H9 (cell line): ENCODE measurements at regions not wholly inside any gene's neighbourhood (a gene's known extent, or its start where the extent isn't known, plus 50 kb on each side); places are given as distances from the start of the nearest gene placed in this dataset.
"Not testable (repeated sequence)": the region's sequence is repeated elsewhere in the genome, so short reads cannot be mapped to it uniquely, and the experiment has no call there.

Experiments
- DNase-seq: peaks from one replicate; pipeline ENCODE4 v3.0.0-alpha.2; 2017
- H2AFZ ChIP-seq: one replicate; pipeline ENCODE4 v1.6.1; 2013; ENCODE audit warnings: mild to moderate bottlenecking, low read length, control low read depth, moderate library complexity
- H2AK5ac ChIP-seq: 2 replicates; pipeline ENCODE4 v1.6.1; 2013; ENCODE audit warnings: low read length, control low read depth, mixed read lengths; ENCODE audit not compliant: insufficient read length
- H2BK120ac ChIP-seq: one replicate; pipeline ENCODE4 v1.6.1; 2013; ENCODE audit warnings: low read depth, mild to moderate bottlenecking, low read length, control low read depth, inconsistent platforms; ENCODE audit not compliant: poor library complexity, severe bottlenecking
- H2BK12ac ChIP-seq: 2 replicates; pipeline ENCODE4 v1.6.1; 2013; ENCODE audit warnings: low read length, control low read depth, mixed read lengths, low read depth; ENCODE audit not compliant: insufficient read length
- H2BK15ac ChIP-seq: 2 replicates; pipeline ENCODE4 v1.6.1; 2013; ENCODE audit warnings: low read depth, low read length, control low read depth
- H2BK20ac ChIP-seq: one replicate; pipeline ENCODE4 v1.6.1; 2013; ENCODE audit warnings: low read depth, mild to moderate bottlenecking, low read length, control low read depth, inconsistent platforms; ENCODE audit not compliant: poor library complexity, severe bottlenecking
- H2BK5ac ChIP-seq: 2 replicates; pipeline ENCODE4 v1.6.1; 2013; ENCODE audit warnings: low read length, control low read depth, mixed read lengths; ENCODE audit not compliant: insufficient read length
- H3K14ac ChIP-seq: 2 replicates; pipeline ENCODE4 v1.6.1; 2013; ENCODE audit warnings: low read length, control low read depth; ENCODE audit not compliant: insufficient read depth
- H3K18ac ChIP-seq: 2 replicates; pipeline ENCODE4 v1.6.1; 2013; ENCODE audit warnings: low read depth, mild to moderate bottlenecking, mixed read lengths, low read length, control low read depth; ENCODE audit not compliant: insufficient read length
- H3K23ac ChIP-seq: 2 replicates; pipeline ENCODE4 v1.6.1; 2013; ENCODE audit warnings: low read length, control low read depth, mixed read lengths, low read depth; ENCODE audit not compliant: insufficient read length
- H3K23me2 ChIP-seq: 2 replicates; pipeline ENCODE4 v1.6.1; 2013; ENCODE audit warnings: low read depth, mild to moderate bottlenecking, mixed read lengths, low read length, control low read depth; ENCODE audit not compliant: insufficient read length, poor library complexity, severe bottlenecking
- H3K27ac ChIP-seq: 2 replicates; pipeline ENCODE4 v1.5.1; 2013; ENCODE audit warnings: low read length, control low read depth, mixed read lengths, low read depth; ENCODE audit not compliant: insufficient read length
- H3K27me3 ChIP-seq: 2 replicates; pipeline ENCODE4 v1.6.1; 2013; ENCODE audit warnings: low read length, control low read depth, inconsistent platforms; ENCODE audit not compliant: insufficient read depth
- H3K4ac ChIP-seq: 2 replicates; pipeline ENCODE4 v1.6.1; 2013; ENCODE audit warnings: low read depth, mild to moderate bottlenecking, control low read depth, inconsistent platforms, low read length, moderate library complexity
- H3K4me1 ChIP-seq: 2 replicates; pipeline ENCODE4 v1.6.1; 2013; ENCODE audit warnings: low read length, control low read depth, inconsistent platforms; ENCODE audit not compliant: insufficient read depth
- H3K4me2 ChIP-seq: 2 replicates; pipeline ENCODE4 v1.6.1; 2013; ENCODE audit warnings: low read length, control low read depth, mixed read lengths; ENCODE audit not compliant: insufficient read length, insufficient read depth
- H3K56ac ChIP-seq: 2 replicates; pipeline ENCODE4 v1.6.1; 2013; ENCODE audit warnings: low read depth, mild to moderate bottlenecking, mixed read lengths, low read length, control low read depth; ENCODE audit not compliant: insufficient read length
- H3K79me1 ChIP-seq: 2 replicates; pipeline ENCODE4 v1.6.1; 2013; ENCODE audit warnings: low read depth, mild to moderate bottlenecking, moderate library complexity, low read length, control low read depth, inconsistent platforms; ENCODE audit not compliant: insufficient read depth, poor library complexity, severe bottlenecking
- H3K79me2 ChIP-seq: 2 replicates; pipeline ENCODE4 v1.6.1; 2013; ENCODE audit warnings: low read length, control low read depth, inconsistent platforms; ENCODE audit not compliant: insufficient read depth
- H3K9ac ChIP-seq: 2 replicates; pipeline ENCODE4 v1.6.1; 2013; ENCODE audit warnings: low read length, control low read depth, mixed read lengths; ENCODE audit not compliant: insufficient read length; ENCODE audit errors: extremely low read depth
- H3K9me3 ChIP-seq: one replicate; pipeline ENCODE4 v1.6.1; 2013; ENCODE audit warnings: low read depth, low read length, inconsistent platforms; ENCODE audit not compliant: control insufficient read depth
- H3T11ph ChIP-seq: one replicate; pipeline ENCODE4 v1.6.1; 2013; ENCODE audit warnings: mild to moderate bottlenecking, low read length, control low read depth, inconsistent platforms
- H4K20me1 ChIP-seq: one replicate; pipeline ENCODE4 v1.6.1; 2013; ENCODE audit not compliant: control insufficient read depth, insufficient read length, insufficient read depth
- H4K5ac ChIP-seq: 2 replicates; pipeline ENCODE4 v1.6.1; 2013; ENCODE audit warnings: low read depth, mild to moderate bottlenecking, mixed read lengths, low read length, control low read depth; ENCODE audit not compliant: insufficient read length
- H4K8ac ChIP-seq: replicated peaks from 2 replicates; pipeline ENCODE4 v1.6.1; 2013; ENCODE audit warnings: low read length, control low read depth, mixed read lengths, low read depth; ENCODE audit not compliant: insufficient read length
- H4K91ac ChIP-seq: 2 replicates; pipeline ENCODE4 v1.6.1; 2013; ENCODE audit warnings: low read depth, mild to moderate bottlenecking, moderate library complexity, mixed read lengths, low read length, control low read depth; ENCODE audit not compliant: insufficient read length
- H3K27ac Mint-ChIP-seq, 3 experiments: 2 replicates in 2 of 3; 3 replicates in 1 of 3; pipeline ENCODE4 v1.8.0; 2020 to 2021; ENCODE audit warnings: mixed read lengths in 3 of 3, mild to moderate bottlenecking in 1 of 3, moderate library complexity in 1 of 3
- H3K27me3 Mint-ChIP-seq: 2 replicates; pipeline ENCODE4 v1.8.0; 2021; ENCODE audit warnings: low read depth, mild to moderate bottlenecking, moderate library complexity, mixed read lengths
- H3K36me3 Mint-ChIP-seq, 3 experiments: 2 replicates in 2 of 3; 3 replicates in 1 of 3; pipeline ENCODE4 v1.8.0; 2020 to 2021; ENCODE audit warnings: low read depth in 3 of 3, mixed read lengths in 3 of 3; ENCODE audit not compliant: insufficient read depth in 1 of 3
- H3K4me1 Mint-ChIP-seq, 2 experiments: 2 replicates each; pipeline ENCODE4 v1.8.0; 2020; ENCODE audit warnings: mixed read lengths in 2 of 2
- H3K4me3 Mint-ChIP-seq, 2 experiments: 2 replicates in 1 of 2; 3 replicates in 1 of 2; pipeline ENCODE4 v1.8.0; 2020 to 2021; ENCODE audit warnings: mild to moderate bottlenecking in 2 of 2, mixed read lengths in 2 of 2, moderate library complexity in 1 of 2
- H3K9me3 Mint-ChIP-seq, 2 experiments: 2 replicates in 1 of 2; 3 replicates in 1 of 2; pipeline ENCODE4 v1.8.0; 2020; ENCODE audit warnings: mild to moderate bottlenecking in 2 of 2, mixed read lengths in 2 of 2, moderate library complexity in 1 of 2
- CTCF ChIP-seq: fragments of 200-600 bp; sonication (generic); conservative IDR thresholded peaks from 3 replicates; pipeline ENCODE4 v1.8.0; 2021; ENCODE audit warnings: antibody characterized with exemption, mild to moderate bottlenecking
- WGBS: extraction: QIAGEN DNeasy Blood & Tissue Kit; methylation state at CpG from one replicate; pipeline ENCODE4 v1.1.7; 2013; ENCODE audit warnings: missing lambda C conversion rate, low lambda C conversion rate, mixed read lengths; ENCODE audit not compliant: insufficient read length; ENCODE audit errors: extremely low coverage; 5-methylcytosine and 5-hydroxymethylcytosine counted together

GRCh38 chr9:24007185-24007584 lies 181.1 kb upstream of the ELAVL2 start:
- Histone ChIP-seq H3K79me1 (no peaks in the 10 kb centered on the region), H4K91ac (no peak overlapping the region), H3K18ac (no peak overlapping the region), H3K27ac (no peak overlapping the region), H3K56ac (no peak overlapping the region), H2BK20ac (no peak overlapping the region), H3K14ac (no peak overlapping the region), H3K79me2 (no peaks in the 10 kb centered on the region), H4K8ac (no peak overlapping the region), H2BK12ac (no peak overlapping the region), H4K5ac (no peak overlapping the region), H2BK5ac (no peak overlapping the region), H3K4ac (no peak overlapping the region), H3K23me2 (no peaks in the 10 kb centered on the region), H3K4me1 (no peaks in the 10 kb centered on the region; the same call in 1 of the 2 replicates), H2BK15ac (no peak overlapping the region), H2BK120ac (no peak overlapping the region), H2AK5ac (no peak overlapping the region), H4K20me1 (no peaks in the 10 kb centered on the region), H3K9ac (no peak overlapping the region), H3K27me3 (no peaks in the 10 kb centered on the region), H3T11ph (no peak overlapping the region), H2AFZ (no peak overlapping the region), H3K4me2 (no peak overlapping the region), H3K23ac (no peak overlapping the region), H3K9me3 (no peaks in the 10 kb centered on the region)
- no peaks in the 10 kb centered on the region for H3K27me3 Mint-ChIP-seq
- no peak overlapping the region for H3K4me3 Mint-ChIP-seq
- H3K36me3 Mint-ChIP-seq = no peaks in the 10 kb centered on the region; a peak in 1 of 7 replicates
- DNase-seq = no peak
- no CpG with 5 or more reads among the region's 1 CpG for WGBS
- peaks cover 18 to 28% of the 10 kb centered on the region in 2 experiments for H3K4me1 Mint-ChIP-seq
- no peak for TF ChIP-seq CTCF
- no peak overlapping the region; a peak in 1 of 7 replicates for H3K27ac Mint-ChIP-seq
- no peaks in the 10 kb centered on the region for H3K9me3 Mint-ChIP-seq

DNA sequence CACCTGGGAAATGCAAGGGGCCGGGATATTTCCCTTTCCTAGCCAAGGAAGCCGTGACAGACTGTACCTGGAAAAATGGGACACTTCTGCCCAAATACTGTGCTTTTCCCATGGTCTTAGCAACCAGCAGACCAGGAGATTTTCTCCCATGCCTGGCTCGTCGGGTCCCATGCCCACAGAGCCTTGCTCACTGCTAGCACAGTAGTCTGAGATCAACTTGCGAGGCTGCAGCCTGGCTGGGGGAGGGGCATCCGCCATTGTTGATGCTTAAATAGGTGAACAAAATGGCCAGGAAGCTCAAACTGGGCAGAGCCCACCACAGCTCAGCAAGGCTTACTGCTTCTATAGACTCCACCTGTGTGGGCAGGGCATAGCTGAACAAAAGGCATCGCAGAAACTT lies 165.8 kb upstream of the ELAVL2 start:
- not testable (repeated sequence) for H3K23me2 ChIP-seq, H2BK15ac ChIP-seq, H4K20me1 ChIP-seq, H2AK5ac ChIP-seq, H2BK5ac ChIP-seq, H2BK120ac ChIP-seq, H3K27ac ChIP-seq, H3K4me2 ChIP-seq, H3K4ac ChIP-seq, H3K27me3 ChIP-seq, H3T11ph ChIP-seq, H2BK12ac ChIP-seq, H4K8ac ChIP-seq, H4K91ac ChIP-seq, H3K27me3 Mint-ChIP-seq, H3K9ac ChIP-seq, H3K56ac ChIP-seq, H3K79me2 ChIP-seq, H3K4me3 Mint-ChIP-seq, H3K9me3 Mint-ChIP-seq, H3K79me1 ChIP-seq, H4K5ac ChIP-seq, H3K18ac ChIP-seq, H2AFZ ChIP-seq, H3K27ac Mint-ChIP-seq, H3K36me3 Mint-ChIP-seq, DNase-seq, H3K9me3 ChIP-seq, H2BK20ac ChIP-seq, H3K14ac ChIP-seq, H3K23ac ChIP-seq, H3K4me1 ChIP-seq, H3K4me1 Mint-ChIP-seq
- no CpG with 5 or more reads among the region's 7 CpGs for WGBS
